ENCODE measurements at regions not wholly inside any gene's neighbourhood (a gene's known extent, or its start where the extent isn't known, plus 50 kb on each side); places are given as distances from the start of the nearest gene placed in this dataset.

DNA sequence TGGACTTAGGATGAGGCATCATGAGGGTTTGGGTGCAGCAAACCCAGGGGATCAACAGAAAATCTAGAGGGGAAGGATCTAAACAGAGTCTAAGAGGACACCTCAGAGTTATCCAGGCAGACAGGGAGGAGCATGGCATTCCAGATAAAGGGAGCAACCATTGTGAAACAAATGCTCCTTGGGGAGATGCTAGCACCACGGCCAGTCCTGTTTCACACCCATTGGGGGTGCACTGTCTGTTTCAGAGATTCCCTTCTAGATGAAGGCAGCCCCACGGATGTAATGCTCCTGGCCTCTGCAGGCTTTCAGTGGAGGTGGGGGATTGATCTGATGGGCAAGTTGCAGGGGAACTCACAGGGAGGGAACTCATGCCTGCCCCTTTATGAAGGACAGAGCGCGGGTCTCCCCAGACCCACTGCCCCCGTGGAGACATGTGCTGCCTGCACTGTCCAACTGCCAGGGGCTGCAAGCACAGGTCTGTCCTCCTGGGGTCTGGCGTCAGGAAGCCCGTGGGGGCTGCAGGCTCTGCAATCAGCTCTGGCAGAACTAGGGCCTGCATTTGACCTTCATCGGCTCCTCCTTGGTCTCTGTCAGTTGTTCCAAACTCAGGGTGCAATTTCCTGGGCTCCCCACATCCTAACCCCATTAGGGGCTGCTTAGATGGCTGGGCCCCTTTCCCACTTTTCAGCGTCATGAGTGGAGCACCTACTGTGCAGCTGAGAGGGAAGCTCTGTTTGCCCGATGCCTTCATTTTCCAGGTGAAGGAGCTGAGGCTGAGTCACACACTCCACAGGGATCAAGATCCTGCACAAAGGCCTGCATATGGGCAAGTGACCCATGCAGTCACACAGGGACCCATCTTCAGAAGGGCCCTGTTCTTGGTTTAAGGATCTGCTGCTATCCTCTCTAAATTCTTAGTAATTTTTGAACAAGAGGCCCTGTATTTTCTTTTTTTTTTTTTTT is 163.4 kb downstream of the ARL4C start:
- H3K27me3 ChIP-seq = no peaks in the 10 kb centered on the region
- peaks cover 5% of the 10 kb centered on the region for H3K4me1 ChIP-seq
- H3K27ac ChIP-seq = peak overlapping the region in 2 of 4 donors; percentile 8 to 17
- WGBS, 2 donors = 79 to 80% methylated on average over 7 to 10 of the region's 10 CpGs
- no peak for DNase-seq
- H3K4me3 ChIP-seq = no peak overlapping the region
- no peaks in the 10 kb centered on the region for H3K36me3 ChIP-seq (replicated peaks in 1 of 2; ENCODE audit: insufficient read depth in 1 of 2, low read depth in 2 of 2)
- TF ChIP-seq POLR2A (IDR thresholded peaks at IDR 0.05) (no peak), CTCF (IDR thresholded peaks at IDR 0.05) (no peak)
- no peaks in the 10 kb centered on the region for H3K9me3 ChIP-seq
- intact Hi-C loops (cut with DNase I) = no loop called here
- ATAC-seq = no peak

- H3K27ac ChIP-seq = no peak overlapping the region
- peaks cover 5% of the 10 kb centered on the region for H3K4me1 ChIP-seq
- H3K27me3 ChIP-seq = no peaks in the 10 kb centered on the region
- 73 to 84% methylated on average over 7 of the region's 7 CpGs for WGBS, 2 donors
- no peak for ATAC-seq
- no peaks in the 10 kb centered on the region for H3K9me3 ChIP-seq
- H3K36me3 ChIP-seq (replicated peaks in 1 of 2; ENCODE audit: insufficient read depth in 1 of 2, low read depth in 2 of 2) = no peaks in the 10 kb centered on the region
- DNase-seq = no peak
- no peak overlapping the region for H3K4me3 ChIP-seq
- intact Hi-C loops (cut with DNase I) = no loop called here
- TF ChIP-seq POLR2A (IDR thresholded peaks at IDR 0.05) = no peak
- no peak for TF ChIP-seq CTCF (IDR thresholded peaks at IDR 0.05)
Measured at GRCh38 chr2:234331966-234332365, 164.9 kb downstream of the ARL4C start.

- H3K27me3 ChIP-seq = no peaks in the 10 kb centered on the region
- WGBS, 2 donors = 76% methylated on average over 5 of the region's 5 CpGs
- intact Hi-C loops (cut with DNase I) = no loop called here
- no peak for DNase-seq
- no peaks in the 10 kb centered on the region for H3K36me3 ChIP-seq (replicated peaks in 1 of 2; ENCODE audit: insufficient read depth in 1 of 2, low read depth in 2 of 2)
- H3K27ac ChIP-seq = no peak overlapping the region
- ATAC-seq = no peak
- no peak for TF ChIP-seq POLR2A (IDR thresholded peaks at IDR 0.05)
- no peak for TF ChIP-seq CTCF (IDR thresholded peaks at IDR 0.05)
- no peaks in the 10 kb centered on the region for H3K9me3 ChIP-seq
- H3K4me1 ChIP-seq = peaks cover 5% of the 10 kb centered on the region
- H3K4me3 ChIP-seq = no peak overlapping the region
Measured at GRCh38 chr2:234331566-234331965, 165.3 kb downstream of the ARL4C start.

DNA sequence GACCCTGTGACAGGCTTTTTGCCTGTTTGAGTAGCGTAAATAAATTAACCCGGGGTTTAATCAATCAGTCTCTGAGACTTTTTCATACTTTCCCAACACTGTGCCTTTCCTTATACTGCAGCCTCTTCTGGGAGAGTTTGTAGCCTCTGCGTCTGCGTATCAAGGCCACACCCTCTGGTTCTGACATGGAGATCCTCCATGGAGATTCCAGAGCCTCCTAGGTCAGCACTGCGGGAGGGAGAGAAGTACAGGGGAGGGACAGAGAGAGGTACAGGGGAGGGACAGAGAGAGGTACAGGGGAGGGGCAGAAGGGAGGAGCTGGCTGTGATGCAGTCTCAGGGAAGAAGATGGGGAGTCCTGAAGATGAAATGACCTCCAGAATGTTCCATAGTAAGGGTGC is 166.0 kb downstream of the ARL4C start:
- WGBS, 2 donors = 32 to 41% methylated on average over 5 of the region's 5 CpGs
- H3K27ac ChIP-seq = no peak overlapping the region
- no peak overlapping the region for H3K4me3 ChIP-seq
- peaks cover 5% of the 10 kb centered on the region for H3K4me1 ChIP-seq
- intact Hi-C loops (cut with DNase I) = no loop called here
- DNase-seq (peak in 1 of 4 donors; percentile 22), ATAC-seq (no peak)
- no peaks in the 10 kb centered on the region for H3K36me3 ChIP-seq (replicated peaks in 1 of 2; ENCODE audit: insufficient read depth in 1 of 2, low read depth in 2 of 2)
- no peak for TF ChIP-seq POLR2A (IDR thresholded peaks at IDR 0.05)
- no peak for TF ChIP-seq CTCF (IDR thresholded peaks at IDR 0.05)
- no peaks in the 10 kb centered on the region for H3K9me3 ChIP-seq
- no peaks in the 10 kb centered on the region for H3K27me3 ChIP-seq

All from body of pancreas (tissue), 4 donors.